HCT116 (cell line): ENCODE measurements at regions not wholly inside any gene's neighbourhood (a gene's known extent, or its start where the extent isn't known, plus 50 kb on each side); places are given as distances from the start of the nearest gene placed in this dataset.

Experiments used
- ATAC-seq: fragments of 200-7000 bp; cut with Tn5 transposase; 2 replicates; pipeline ENCODE4 v1.9.1; 2020; ENCODE audit warnings: mild to moderate bottlenecking, moderate library complexity
- BruUV-seq: library from RNA; stranded (reverse); fragments of 400-500 nt; replicated peaks from 2 replicates; lab custom pipeline; 2021; lab: Mats Ljungman, UMichigan
- CTCF ChIA-PET: fragments of 300-600 bp; sonication (Branson Sonifier 250); formaldehyde crosslinking; loops from one replicate; lab custom pipeline; 2021; ENCODE audit warnings: antibody characterized with exemption; lab: Charles Lee
- POLR2A ChIA-PET: fragments of 300-600, 350-600 bp; sonication (Branson Sonifier 250); formaldehyde crosslinking; loops from one replicate; lab custom pipeline; 2021; ENCODE audit warnings: antibody characterized with exemption; lab: Charles Lee
- RAD21 ChIA-PET, 2 experiments: fragments of 300-600 bp; sonication (Branson Sonifier 250); formaldehyde crosslinking; loops; one replicate each; lab custom pipeline; 2023; ENCODE audit warnings: low total read pairs in 2 of 2; ENCODE audit not compliant: uncharacterized antibody in 2 of 2, unreplicated experiment in 2 of 2, low non-redundant PET in 1 of 2; lab: Charles Lee
- DNase-seq: peaks from one replicate; pipeline ENCODE4 v3.0.0-alpha.2; 2010; ENCODE audit warnings: low read depth, low spot score
- H2AFZ ChIP-seq: fragments of 200-600 bp; shearing (Covaris generic), sonication (generic); 2 replicates; pipeline ENCODE4 v1.6.1; 2017; ENCODE audit warnings: low read depth, mixed run types, mixed read lengths, antibody characterized with exemption, low read length; ENCODE audit not compliant: poor library complexity, severe bottlenecking
- H3K27ac ChIP-seq: 2 replicates; pipeline ENCODE4 v1.5.1; 2012; ENCODE audit warnings: low read depth, low read length
- H3K27me3 ChIP-seq: fragments of 200-600 bp; sonication (generic); 2 replicates; pipeline ENCODE4 v1.6.1; 2016; ENCODE audit warnings: mixed run types, low read length, mixed read lengths; ENCODE audit not compliant: insufficient read depth
- H3K36me3 ChIP-seq, 2 experiments: fragments of 200-500 bp in 1 of 2; fragments of 200-600 bp in 1 of 2; sonication (Bioruptor generic) in 1 of 2; sonication (generic) in 1 of 2; 2 replicates each; pipeline versions ENCODE4 v1.5.1 to v1.6.1; 2014 to 2016; ENCODE audit warnings: low read length in 2 of 2, inconsistent platforms in 1 of 2, mixed read lengths in 1 of 2, mixed run types in 1 of 2; ENCODE audit not compliant: insufficient read depth in 2 of 2, control insufficient read depth in 1 of 2
- H3K4me1 ChIP-seq, 2 experiments: fragments of 200-600 bp in 1 of 2; sonication (generic) in 1 of 2; 2 replicates each; pipeline versions ENCODE4 v1.5.1 to v1.6.1; 2012 to 2017; ENCODE audit warnings: low read length in 2 of 2, inconsistent platforms in 1 of 2, mild to moderate bottlenecking in 1 of 2, mixed read lengths in 1 of 2, mixed run types in 1 of 2, moderate library complexity in 1 of 2; ENCODE audit not compliant: insufficient read depth in 2 of 2, control insufficient read depth in 1 of 2
- H3K4me2 ChIP-seq: fragments of 200-600 bp; sonication (generic); 2 replicates; pipeline ENCODE4 v1.6.1; 2017; ENCODE audit warnings: mixed run types, low read length, mixed read lengths
- H3K4me3 ChIP-seq, 2 experiments: fragments of 200-600 bp in 1 of 2; sonication (generic) in 1 of 2; replicated peaks in 1 of 2; 2 replicates each; pipeline ENCODE4 v1.5.1; 2011 to 2016; ENCODE audit warnings: low read length in 2 of 2, control low read depth in 1 of 2, low read depth in 1 of 2, mild to moderate bottlenecking in 1 of 2, mixed read lengths in 1 of 2, mixed run types in 1 of 2
- H3K79me2 ChIP-seq: fragments of 200-600 bp; sonication (generic); 2 replicates; pipeline ENCODE4 v1.6.1; 2017; ENCODE audit warnings: mild to moderate bottlenecking, mixed run types, low read length, moderate library complexity, mixed read lengths; ENCODE audit not compliant: insufficient read depth
- H3K9ac ChIP-seq: fragments of 200-600 bp; sonication (generic); 2 replicates; pipeline ENCODE4 v1.6.1; 2016; ENCODE audit warnings: low read length, mixed read lengths
- H3K9me2 ChIP-seq: fragments of 200-600 bp; sonication (generic), shearing (Covaris generic); 2 replicates; pipeline ENCODE4 v1.6.1; 2017; ENCODE audit warnings: mixed run types, mild to moderate bottlenecking, moderate library complexity; ENCODE audit not compliant: insufficient read depth
- H3K9me3 ChIP-seq, 2 experiments: fragments of 200-500 bp in 1 of 2; fragments of 200-600 bp in 1 of 2; sonication (Bioruptor generic) in 1 of 2; sonication (generic) in 1 of 2; 2 replicates each; pipeline ENCODE4 v1.6.1; 2014 to 2017; ENCODE audit warnings: low read length in 2 of 2, mixed read lengths in 2 of 2, inconsistent platforms in 1 of 2, low read depth in 1 of 2, mild to moderate bottlenecking in 1 of 2, mixed run types in 1 of 2, moderate library complexity in 1 of 2; ENCODE audit not compliant: control insufficient read depth in 1 of 2, insufficient read depth in 1 of 2
- H4K20me1 ChIP-seq: fragments of 200-600 bp; sonication (generic), shearing (Covaris generic); 2 replicates; pipeline ENCODE4 v1.6.1; 2017; ENCODE audit warnings: mixed run types, mild to moderate bottlenecking, moderate library complexity; ENCODE audit not compliant: insufficient read depth
- CBX3 ChIP-seq: IDR thresholded peaks from 2 replicates; pipeline ENCODE4 v1.6.1; 2012; ENCODE audit warnings: low read depth
- CEBPB ChIP-seq: IDR thresholded peaks from 2 replicates; pipeline ENCODE4 v1.6.1; 2012; ENCODE audit warnings: low read depth
- EGR1 ChIP-seq: IDR thresholded peaks from 2 replicates; pipeline ENCODE4 v1.6.1; 2012; ENCODE audit warnings: low read depth
- ELF1 ChIP-seq: IDR thresholded peaks from 2 replicates; pipeline ENCODE4 v1.6.1; 2012; ENCODE audit warnings: low read depth, borderline replicate concordance
- EZH2 ChIP-seq: fragments of 200-600 bp; sonication (generic); IDR thresholded peaks from 2 replicates; pipeline ENCODE4 v1.6.1; 2017; ENCODE audit warnings: antibody characterized with exemption, mixed run types
- EZH2phosphoT487 ChIP-seq: fragments of 200-600 bp; IDR thresholded peaks from 2 replicates; pipeline ENCODE4 v1.6.1; 2018; ENCODE audit warnings: antibody characterized with exemption, borderline replicate concordance
- FOSL1 ChIP-seq: IDR thresholded peaks from 2 replicates; pipeline ENCODE4 v1.6.1; 2012; ENCODE audit warnings: low read depth
- POLR2A ChIP-seq: IDR thresholded peaks from 2 replicates; pipeline ENCODE4 v1.7.0; 2011; ENCODE audit warnings: borderline replicate concordance; ENCODE audit not compliant: insufficient read depth, insufficient read length; ENCODE audit errors: extremely low read depth
- POLR2AphosphoS5 ChIP-seq: IDR thresholded peaks from 2 replicates; pipeline ENCODE4 v1.6.1; 2011; ENCODE audit warnings: mild to moderate bottlenecking, low read depth, low read length, moderate library complexity
- RAD21 ChIP-seq: IDR thresholded peaks from 2 replicates; pipeline ENCODE4 v1.6.1; 2012; ENCODE audit warnings: low read depth, mild to moderate bottlenecking
- REST ChIP-seq: IDR thresholded peaks from 2 replicates; pipeline ENCODE4 v1.6.1; 2012; ENCODE audit warnings: low read depth
- SRF ChIP-seq: IDR thresholded peaks from 2 replicates; pipeline ENCODE4 v1.6.1; 2012; ENCODE audit warnings: low read depth
- TCF7L2 ChIP-seq: IDR thresholded peaks from 2 replicates; pipeline ENCODE4 v1.7.0; 2011; ENCODE audit warnings: borderline replicate concordance, inconsistent platforms; ENCODE audit not compliant: insufficient read depth, insufficient read length; ENCODE audit errors: extremely low read depth
- ZBTB33 ChIP-seq: IDR thresholded peaks from 2 replicates; pipeline ENCODE4 v1.6.1; 2011; ENCODE audit warnings: mild to moderate bottlenecking, low read length, moderate library complexity; ENCODE audit not compliant: insufficient replicate concordance; ENCODE audit errors: extremely low read depth
- ZFX ChIP-seq: fragments of 450-650 bp; IDR thresholded peaks from 2 replicates; pipeline ENCODE4 v1.6.1; 2017
- intact Hi-C: fragments of 100-400 bp; cut with micrococcal nuclease; formaldehyde crosslinking; loops from 2 replicates; pipeline ENCODE4 v1.10.0; 2022

- CTCF ChIA-PET, result no interaction called here
These were observed 326.4 kb upstream of the SPHKAP start for GRCh38 chr2:228507870-228508269.

More at GRCh38 chr2:228507870-228508269, 326.4 kb upstream of the SPHKAP start:
- H4K20me1 ChIP-seq, result no peaks in the 10 kb centered on the region
- DNase-seq (no peak), ATAC-seq (no peak)
- no peaks in the 10 kb centered on the region for H3K4me1 ChIP-seq
- BruUV-seq, result no TSS peak
- H3K9me2 ChIP-seq, result no peaks in the 10 kb centered on the region
- no peak overlapping the region for H3K4me2 ChIP-seq
- intact Hi-C loops, result no loop called here
- POLR2A ChIA-PET, result no interaction called here
- H3K9me3 ChIP-seq, result no peaks in the 10 kb centered on the region
- H2AFZ ChIP-seq, result no peak overlapping the region
- no peaks in the 10 kb centered on the region for H3K36me3 ChIP-seq
- RAD21 ChIA-PET, result no interaction called here
- no peaks in the 10 kb centered on the region for H3K79me2 ChIP-seq
- no peak overlapping the region for H3K27ac ChIP-seq
- H3K27me3 ChIP-seq, result no peaks in the 10 kb centered on the region
- TF ChIP-seq TCF7L2 (no peak), EZH2phosphoT487 (no peak), EGR1 (no peak), CBX3 (no peak), POLR2A (no peak), POLR2AphosphoS5 (no peak), EZH2 (no peak), ZBTB33 (no peak), ELF1 (no peak), REST (no peak), RAD21 (no peak), FOSL1 (no peak), SRF (no peak), ZFX (no peak), CEBPB (no peak)
- TF ChIP-seq, all 23 proteins: peak for 0
- Histone ChIP-seq H3K9ac (no peak overlapping the region), H3K4me3 (no peak overlapping the region)
